H9 (cell line): ENCODE measurements at regions not wholly inside any gene's neighbourhood (a gene's known extent, or its start where the extent isn't known, plus 50 kb on each side); places are given as distances from the start of the nearest gene placed in this dataset.

Source experiments
- DNase-seq: peaks from one replicate; pipeline ENCODE4 v3.0.0-alpha.2; 2017
- H2AFZ ChIP-seq: one replicate; pipeline ENCODE4 v1.6.1; 2013; ENCODE audit warnings: mild to moderate bottlenecking, low read length, control low read depth, moderate library complexity
- H2AK5ac ChIP-seq: 2 replicates; pipeline ENCODE4 v1.6.1; 2013; ENCODE audit warnings: low read length, control low read depth, mixed read lengths; ENCODE audit not compliant: insufficient read length
- H2BK120ac ChIP-seq: one replicate; pipeline ENCODE4 v1.6.1; 2013; ENCODE audit warnings: low read depth, mild to moderate bottlenecking, low read length, control low read depth, inconsistent platforms; ENCODE audit not compliant: poor library complexity, severe bottlenecking
- H2BK12ac ChIP-seq: 2 replicates; pipeline ENCODE4 v1.6.1; 2013; ENCODE audit warnings: low read length, control low read depth, mixed read lengths, low read depth; ENCODE audit not compliant: insufficient read length
- H2BK15ac ChIP-seq: 2 replicates; pipeline ENCODE4 v1.6.1; 2013; ENCODE audit warnings: low read depth, low read length, control low read depth
- H2BK20ac ChIP-seq: one replicate; pipeline ENCODE4 v1.6.1; 2013; ENCODE audit warnings: low read depth, mild to moderate bottlenecking, low read length, control low read depth, inconsistent platforms; ENCODE audit not compliant: poor library complexity, severe bottlenecking
- H2BK5ac ChIP-seq: 2 replicates; pipeline ENCODE4 v1.6.1; 2013; ENCODE audit warnings: low read length, control low read depth, mixed read lengths; ENCODE audit not compliant: insufficient read length
- H3K14ac ChIP-seq: 2 replicates; pipeline ENCODE4 v1.6.1; 2013; ENCODE audit warnings: low read length, control low read depth; ENCODE audit not compliant: insufficient read depth
- H3K18ac ChIP-seq: 2 replicates; pipeline ENCODE4 v1.6.1; 2013; ENCODE audit warnings: low read depth, mild to moderate bottlenecking, mixed read lengths, low read length, control low read depth; ENCODE audit not compliant: insufficient read length
- H3K23ac ChIP-seq: 2 replicates; pipeline ENCODE4 v1.6.1; 2013; ENCODE audit warnings: low read length, control low read depth, mixed read lengths, low read depth; ENCODE audit not compliant: insufficient read length
- H3K23me2 ChIP-seq: 2 replicates; pipeline ENCODE4 v1.6.1; 2013; ENCODE audit warnings: low read depth, mild to moderate bottlenecking, mixed read lengths, low read length, control low read depth; ENCODE audit not compliant: insufficient read length, poor library complexity, severe bottlenecking
- H3K27ac ChIP-seq: 2 replicates; pipeline ENCODE4 v1.5.1; 2013; ENCODE audit warnings: low read length, control low read depth, mixed read lengths, low read depth; ENCODE audit not compliant: insufficient read length
- H3K27me3 ChIP-seq: 2 replicates; pipeline ENCODE4 v1.6.1; 2013; ENCODE audit warnings: low read length, control low read depth, inconsistent platforms; ENCODE audit not compliant: insufficient read depth
- H3K4ac ChIP-seq: 2 replicates; pipeline ENCODE4 v1.6.1; 2013; ENCODE audit warnings: low read depth, mild to moderate bottlenecking, control low read depth, inconsistent platforms, low read length, moderate library complexity
- H3K4me1 ChIP-seq: 2 replicates; pipeline ENCODE4 v1.6.1; 2013; ENCODE audit warnings: low read length, control low read depth, inconsistent platforms; ENCODE audit not compliant: insufficient read depth
- H3K4me2 ChIP-seq: 2 replicates; pipeline ENCODE4 v1.6.1; 2013; ENCODE audit warnings: low read length, control low read depth, mixed read lengths; ENCODE audit not compliant: insufficient read length, insufficient read depth
- H3K56ac ChIP-seq: 2 replicates; pipeline ENCODE4 v1.6.1; 2013; ENCODE audit warnings: low read depth, mild to moderate bottlenecking, mixed read lengths, low read length, control low read depth; ENCODE audit not compliant: insufficient read length
- H3K79me1 ChIP-seq: 2 replicates; pipeline ENCODE4 v1.6.1; 2013; ENCODE audit warnings: low read depth, mild to moderate bottlenecking, moderate library complexity, low read length, control low read depth, inconsistent platforms; ENCODE audit not compliant: insufficient read depth, poor library complexity, severe bottlenecking
- H3K79me2 ChIP-seq: 2 replicates; pipeline ENCODE4 v1.6.1; 2013; ENCODE audit warnings: low read length, control low read depth, inconsistent platforms; ENCODE audit not compliant: insufficient read depth
- H3K9ac ChIP-seq: 2 replicates; pipeline ENCODE4 v1.6.1; 2013; ENCODE audit warnings: low read length, control low read depth, mixed read lengths; ENCODE audit not compliant: insufficient read length; ENCODE audit errors: extremely low read depth
- H3K9me3 ChIP-seq: one replicate; pipeline ENCODE4 v1.6.1; 2013; ENCODE audit warnings: low read depth, low read length, inconsistent platforms; ENCODE audit not compliant: control insufficient read depth
- H3T11ph ChIP-seq: one replicate; pipeline ENCODE4 v1.6.1; 2013; ENCODE audit warnings: mild to moderate bottlenecking, low read length, control low read depth, inconsistent platforms
- H4K20me1 ChIP-seq: one replicate; pipeline ENCODE4 v1.6.1; 2013; ENCODE audit not compliant: control insufficient read depth, insufficient read length, insufficient read depth
- H4K5ac ChIP-seq: 2 replicates; pipeline ENCODE4 v1.6.1; 2013; ENCODE audit warnings: low read depth, mild to moderate bottlenecking, mixed read lengths, low read length, control low read depth; ENCODE audit not compliant: insufficient read length
- H4K8ac ChIP-seq: replicated peaks from 2 replicates; pipeline ENCODE4 v1.6.1; 2013; ENCODE audit warnings: low read length, control low read depth, mixed read lengths, low read depth; ENCODE audit not compliant: insufficient read length
- H4K91ac ChIP-seq: 2 replicates; pipeline ENCODE4 v1.6.1; 2013; ENCODE audit warnings: low read depth, mild to moderate bottlenecking, moderate library complexity, mixed read lengths, low read length, control low read depth; ENCODE audit not compliant: insufficient read length
- H3K27ac Mint-ChIP-seq, 3 experiments: 2 replicates in 2 of 3; 3 replicates in 1 of 3; pipeline ENCODE4 v1.8.0; 2020 to 2021; ENCODE audit warnings: mixed read lengths in 3 of 3, mild to moderate bottlenecking in 1 of 3, moderate library complexity in 1 of 3
- H3K27me3 Mint-ChIP-seq: 2 replicates; pipeline ENCODE4 v1.8.0; 2021; ENCODE audit warnings: low read depth, mild to moderate bottlenecking, moderate library complexity, mixed read lengths
- H3K36me3 Mint-ChIP-seq, 3 experiments: 2 replicates in 2 of 3; 3 replicates in 1 of 3; pipeline ENCODE4 v1.8.0; 2020 to 2021; ENCODE audit warnings: low read depth in 3 of 3, mixed read lengths in 3 of 3; ENCODE audit not compliant: insufficient read depth in 1 of 3
- H3K4me1 Mint-ChIP-seq, 2 experiments: 2 replicates each; pipeline ENCODE4 v1.8.0; 2020; ENCODE audit warnings: mixed read lengths in 2 of 2
- H3K4me3 Mint-ChIP-seq, 2 experiments: 2 replicates in 1 of 2; 3 replicates in 1 of 2; pipeline ENCODE4 v1.8.0; 2020 to 2021; ENCODE audit warnings: mild to moderate bottlenecking in 2 of 2, mixed read lengths in 2 of 2, moderate library complexity in 1 of 2
- H3K9me3 Mint-ChIP-seq, 2 experiments: 2 replicates in 1 of 2; 3 replicates in 1 of 2; pipeline ENCODE4 v1.8.0; 2020; ENCODE audit warnings: mild to moderate bottlenecking in 2 of 2, mixed read lengths in 2 of 2, moderate library complexity in 1 of 2
- TF ChIP-seq, protein P1 (sequence below): fragments of 200-600 bp; sonication (generic); conservative IDR thresholded peaks from 3 replicates; pipeline ENCODE4 v1.8.0; 2021; ENCODE audit warnings: antibody characterized with exemption, mild to moderate bottlenecking

DNA sequence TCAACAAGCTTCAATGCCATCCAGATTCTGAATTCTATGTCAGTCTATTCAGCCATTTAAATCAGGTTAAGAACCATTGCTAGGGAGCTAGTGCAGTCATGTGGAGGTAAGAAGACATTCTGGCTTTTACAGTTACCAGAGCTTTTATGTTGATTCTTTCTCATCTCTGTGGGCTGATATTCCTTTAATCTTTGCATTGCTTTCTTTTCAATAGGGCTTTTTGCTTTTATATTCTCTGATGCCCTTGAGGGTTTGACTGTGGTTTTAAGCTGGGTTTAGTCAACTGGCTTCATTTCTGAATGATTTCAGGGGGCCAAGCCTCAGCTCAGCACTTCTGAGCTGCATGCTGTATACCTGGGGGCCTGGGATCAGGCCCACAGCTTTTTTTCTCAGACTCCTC lies 51.0 kb upstream of the GORAB start:
- Histone ChIP-seq H3K56ac (no peak overlapping the region), H2BK12ac (no peak overlapping the region), H2BK20ac (no peak overlapping the region), H3K79me2 (no peaks in the 10 kb centered on the region), H3K27ac (no peak overlapping the region), H2AFZ (no peak overlapping the region), H4K20me1 (no peaks in the 10 kb centered on the region), H3K4ac (no peak overlapping the region), H3K4me2 (no peak overlapping the region), H2BK120ac (no peak overlapping the region), H2BK15ac (no peak overlapping the region), H3K18ac (no peak overlapping the region), H3K23ac (no peak overlapping the region), H3K14ac (no peak overlapping the region; the same call in 1 of the 2 replicates), H2AK5ac (no peak overlapping the region), H3K27me3 (no peaks in the 10 kb centered on the region), H3T11ph (no peak overlapping the region), H4K5ac (no peak overlapping the region), H3K4me1 (no peaks in the 10 kb centered on the region), H3K23me2 (no peaks in the 10 kb centered on the region), H2BK5ac (no peak overlapping the region), H3K9ac (no peak overlapping the region), H3K9me3 (no peaks in the 10 kb centered on the region), H4K91ac (no peak overlapping the region), H3K79me1 (no peaks in the 10 kb centered on the region), H4K8ac (no peak overlapping the region)
- H3K36me3 Mint-ChIP-seq: peaks cover 0 to 10% (median 0%) of the 10 kb centered on the region in 3 experiments; a peak in 2 of 7 replicates
- no peak overlapping the region for H3K4me3 Mint-ChIP-seq
- H3K27ac Mint-ChIP-seq: no peak overlapping the region
- H3K27me3 Mint-ChIP-seq: no peaks in the 10 kb centered on the region; the same call in 1 of the 2 replicates
- peaks cover 5 to 6% of the 10 kb centered on the region in 2 experiments; a peak in 3 of 5 replicates for H3K9me3 Mint-ChIP-seq
- DNase-seq: no peak
- TF ChIP-seq, protein P1, sequence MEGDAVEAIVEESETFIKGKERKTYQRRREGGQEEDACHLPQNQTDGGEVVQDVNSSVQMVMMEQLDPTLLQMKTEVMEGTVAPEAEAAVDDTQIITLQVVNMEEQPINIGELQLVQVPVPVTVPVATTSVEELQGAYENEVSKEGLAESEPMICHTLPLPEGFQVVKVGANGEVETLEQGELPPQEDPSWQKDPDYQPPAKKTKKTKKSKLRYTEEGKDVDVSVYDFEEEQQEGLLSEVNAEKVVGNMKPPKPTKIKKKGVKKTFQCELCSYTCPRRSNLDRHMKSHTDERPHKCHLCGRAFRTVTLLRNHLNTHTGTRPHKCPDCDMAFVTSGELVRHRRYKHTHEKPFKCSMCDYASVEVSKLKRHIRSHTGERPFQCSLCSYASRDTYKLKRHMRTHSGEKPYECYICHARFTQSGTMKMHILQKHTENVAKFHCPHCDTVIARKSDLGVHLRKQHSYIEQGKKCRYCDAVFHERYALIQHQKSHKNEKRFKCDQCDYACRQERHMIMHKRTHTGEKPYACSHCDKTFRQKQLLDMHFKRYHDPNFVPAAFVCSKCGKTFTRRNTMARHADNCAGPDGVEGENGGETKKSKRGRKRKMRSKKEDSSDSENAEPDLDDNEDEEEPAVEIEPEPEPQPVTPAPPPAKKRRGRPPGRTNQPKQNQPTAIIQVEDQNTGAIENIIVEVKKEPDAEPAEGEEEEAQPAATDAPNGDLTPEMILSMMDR: no peak
- peaks cover 3 to 8% of the 10 kb centered on the region in 2 experiments; a peak in 3 of 4 replicates for H3K4me1 Mint-ChIP-seq
